ENCODE measurements at regions not wholly inside any gene's neighbourhood (a gene's known extent, or its start where the extent isn't known, plus 50 kb on each side); places are given as distances from the start of the nearest gene placed in this dataset.

GRCh38 chr4:108546728-108547127 lies 73.6 kb upstream of the RPL34 start:
- TF ChIP-seq GATA2 (IDR thresholded peaks at IDR 0.05; ENCODE audit: low read depth, low read length) (no peak), GATA3 (IDR thresholded peaks at IDR 0.05; ENCODE audit: low read depth, low read length) (no peak)

Data from SH-SY5Y (cell line).